ENCODE measurements at regions not wholly inside any gene's neighbourhood (a gene's known extent, or its start where the extent isn't known, plus 50 kb on each side); places are given as distances from the start of the nearest gene placed in this dataset.

DNA sequence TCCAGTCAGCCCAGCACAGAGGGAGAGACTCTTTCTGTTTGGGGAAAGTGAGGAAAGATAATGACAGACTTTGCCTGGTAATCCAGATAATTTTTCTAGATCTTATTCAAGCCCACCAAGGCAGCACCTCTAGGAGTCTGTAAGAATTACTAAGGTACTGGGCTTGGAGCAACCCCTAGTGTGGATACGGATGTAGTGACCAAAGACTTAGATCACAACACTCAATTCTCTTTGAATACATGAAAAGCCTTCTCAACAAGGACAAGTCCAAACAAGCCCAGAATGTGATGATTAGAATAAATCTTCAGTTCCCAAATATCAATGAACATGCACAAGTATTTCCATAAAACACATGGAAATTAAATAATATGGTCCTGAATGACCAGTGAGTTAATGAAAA lies 206.9 kb downstream of the MRPL39 start:
- intact Hi-C loops (cut with DNase I, micrococcal nuclease): no loop called here
- TF ChIP-seq, protein P1, sequence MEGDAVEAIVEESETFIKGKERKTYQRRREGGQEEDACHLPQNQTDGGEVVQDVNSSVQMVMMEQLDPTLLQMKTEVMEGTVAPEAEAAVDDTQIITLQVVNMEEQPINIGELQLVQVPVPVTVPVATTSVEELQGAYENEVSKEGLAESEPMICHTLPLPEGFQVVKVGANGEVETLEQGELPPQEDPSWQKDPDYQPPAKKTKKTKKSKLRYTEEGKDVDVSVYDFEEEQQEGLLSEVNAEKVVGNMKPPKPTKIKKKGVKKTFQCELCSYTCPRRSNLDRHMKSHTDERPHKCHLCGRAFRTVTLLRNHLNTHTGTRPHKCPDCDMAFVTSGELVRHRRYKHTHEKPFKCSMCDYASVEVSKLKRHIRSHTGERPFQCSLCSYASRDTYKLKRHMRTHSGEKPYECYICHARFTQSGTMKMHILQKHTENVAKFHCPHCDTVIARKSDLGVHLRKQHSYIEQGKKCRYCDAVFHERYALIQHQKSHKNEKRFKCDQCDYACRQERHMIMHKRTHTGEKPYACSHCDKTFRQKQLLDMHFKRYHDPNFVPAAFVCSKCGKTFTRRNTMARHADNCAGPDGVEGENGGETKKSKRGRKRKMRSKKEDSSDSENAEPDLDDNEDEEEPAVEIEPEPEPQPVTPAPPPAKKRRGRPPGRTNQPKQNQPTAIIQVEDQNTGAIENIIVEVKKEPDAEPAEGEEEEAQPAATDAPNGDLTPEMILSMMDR (IDR thresholded peaks at IDR 0.05): no peak

GRCh38 chr21:25398630-25399029 lies 208.7 kb downstream of the MRPL39 start:
- no peaks in the 10 kb centered on the region for H3K36me3 ChIP-seq (ENCODE audit: low read depth)
- intact Hi-C loops (cut with DNase I, micrococcal nuclease): no loop called here
- H3K9me3 ChIP-seq: no peaks in the 10 kb centered on the region
- DNase-seq (no peak), ATAC-seq (no peak)
- TF ChIP-seq, protein P1 (IDR thresholded peaks at IDR 0.05): no peak
- H3K4me1 ChIP-seq (ENCODE audit: low read depth): no peaks in the 10 kb centered on the region
- H3K4me3 ChIP-seq: no peak overlapping the region

More for the DNA sequence above, 206.9 kb downstream of the MRPL39 start:
- no peaks in the 10 kb centered on the region for H3K9me3 ChIP-seq
- no peak overlapping the region for H3K4me3 ChIP-seq
- ATAC-seq (no peak), DNase-seq (no peak)
- H3K36me3 ChIP-seq (ENCODE audit: low read depth): no peaks in the 10 kb centered on the region
- H3K4me1 ChIP-seq (ENCODE audit: low read depth): no peaks in the 10 kb centered on the region

DNA sequence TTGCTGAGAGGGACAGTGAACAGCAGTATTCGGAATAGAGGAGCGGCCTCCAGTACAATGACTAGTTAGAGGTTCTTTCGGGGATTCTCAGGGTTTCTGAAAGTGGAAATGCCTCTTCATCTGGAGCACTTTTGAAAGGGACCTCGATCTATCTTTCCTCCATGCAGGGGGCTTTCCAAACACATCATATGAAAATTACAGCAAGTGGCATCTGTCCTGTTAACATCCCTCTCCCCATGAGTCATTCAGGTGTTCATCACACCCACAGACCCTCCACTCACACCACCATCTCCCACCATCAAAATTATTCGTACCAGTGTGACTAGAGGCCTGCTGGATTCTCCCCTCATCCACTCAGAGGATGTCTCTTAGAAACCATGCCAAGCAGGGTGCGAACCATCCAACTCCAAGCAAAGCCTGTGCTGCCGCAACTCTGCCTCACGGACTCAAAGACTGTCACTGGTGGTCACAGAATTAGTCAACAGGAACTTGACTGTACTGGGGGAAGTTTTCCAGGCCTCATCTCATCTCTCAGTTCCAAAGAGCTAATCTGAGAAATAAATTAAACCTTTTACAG lies 211.1 kb downstream of the MRPL39 start:
- ATAC-seq (no peak), DNase-seq (no peak)
- intact Hi-C loops (cut with DNase I, micrococcal nuclease): no loop called here
- TF ChIP-seq, protein P1 (IDR thresholded peaks at IDR 0.05): no peak
- no peaks in the 10 kb centered on the region for H3K36me3 ChIP-seq (ENCODE audit: low read depth)
- H3K4me1 ChIP-seq (ENCODE audit: low read depth): no peaks in the 10 kb centered on the region
- no peaks in the 10 kb centered on the region for H3K9me3 ChIP-seq
- no peak overlapping the region for H3K4me3 ChIP-seq

- Histone ChIP-seq H3K9me3 (no peaks in the 10 kb centered on the region), H3K4me1 (ENCODE audit: low read depth) (no peaks in the 10 kb centered on the region), H3K4me3 (no peak overlapping the region), H3K36me3 (ENCODE audit: low read depth) (no peaks in the 10 kb centered on the region)
- ATAC-seq (no peak), DNase-seq (no peak)
- intact Hi-C loops (cut with DNase I, micrococcal nuclease): no loop called here
- TF ChIP-seq, protein P1 (IDR thresholded peaks at IDR 0.05): no peak
These were observed 215.5 kb downstream of the MRPL39 start for GRCh38 chr21:25391777-25392176.

DNA sequence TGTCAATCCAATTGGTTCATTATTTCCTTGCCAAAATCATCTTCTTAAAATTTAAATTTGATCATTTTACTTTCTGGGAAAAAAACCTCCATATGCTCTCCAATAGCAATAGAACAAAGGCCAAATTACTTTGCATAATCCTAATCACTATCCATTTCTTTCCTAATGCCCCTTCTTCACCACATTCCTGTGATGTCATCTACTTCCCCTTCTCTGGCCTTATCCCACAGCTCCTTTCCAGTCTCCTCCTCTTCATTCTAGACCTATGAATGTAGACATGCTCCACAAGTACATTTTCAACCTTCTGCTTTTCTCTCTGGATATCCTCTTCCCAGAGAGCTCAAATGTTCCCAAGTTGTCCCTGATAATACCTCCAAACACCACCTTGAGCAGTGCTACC lies 216.6 kb downstream of the MRPL39 start:
- ATAC-seq: no peak
- intact Hi-C loops (cut with DNase I, micrococcal nuclease): no loop called here
- no peak for DNase-seq
- Histone ChIP-seq H3K36me3 (ENCODE audit: low read depth) (no peaks in the 10 kb centered on the region), H3K4me1 (ENCODE audit: low read depth) (no peaks in the 10 kb centered on the region), H3K9me3 (no peaks in the 10 kb centered on the region), H3K4me3 (no peak overlapping the region)
- TF ChIP-seq, protein P1 (IDR thresholded peaks at IDR 0.05): no peak

DNA sequence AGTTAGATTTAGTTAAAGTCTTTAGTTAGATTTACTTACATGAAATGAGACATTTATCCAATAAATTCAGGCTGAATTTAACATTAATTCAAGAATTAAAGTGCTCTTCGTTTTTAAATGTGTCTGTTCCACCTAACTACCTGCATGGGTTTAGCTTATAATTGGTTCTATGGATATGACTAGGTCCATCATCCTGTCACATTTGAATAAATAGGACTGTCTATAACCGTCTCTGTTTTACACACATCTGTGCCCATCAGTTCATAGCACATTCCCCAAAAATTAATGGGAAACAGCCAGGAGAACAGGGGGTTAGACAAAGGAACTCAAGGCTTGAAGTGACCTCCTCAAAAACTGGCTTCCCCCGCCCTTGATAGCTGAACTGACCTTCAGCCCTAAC lies 219.6 kb downstream of the MRPL39 start:
- intact Hi-C loops (cut with DNase I, micrococcal nuclease): no loop called here
- Histone ChIP-seq H3K4me1 (ENCODE audit: low read depth) (no peaks in the 10 kb centered on the region), H3K36me3 (ENCODE audit: low read depth) (no peaks in the 10 kb centered on the region), H3K9me3 (no peaks in the 10 kb centered on the region), H3K4me3 (no peak overlapping the region)
- TF ChIP-seq, protein P1 (IDR thresholded peaks at IDR 0.05): no peak
- DNase-seq (no peak), ATAC-seq (no peak)

Measured in mucosa of descending colon (tissue), 3 donors.